ENCODE measurements at regions not wholly inside any gene's neighbourhood (a gene's known extent, or its start where the extent isn't known, plus 50 kb on each side); places are given as distances from the start of the nearest gene placed in this dataset.

DNA sequence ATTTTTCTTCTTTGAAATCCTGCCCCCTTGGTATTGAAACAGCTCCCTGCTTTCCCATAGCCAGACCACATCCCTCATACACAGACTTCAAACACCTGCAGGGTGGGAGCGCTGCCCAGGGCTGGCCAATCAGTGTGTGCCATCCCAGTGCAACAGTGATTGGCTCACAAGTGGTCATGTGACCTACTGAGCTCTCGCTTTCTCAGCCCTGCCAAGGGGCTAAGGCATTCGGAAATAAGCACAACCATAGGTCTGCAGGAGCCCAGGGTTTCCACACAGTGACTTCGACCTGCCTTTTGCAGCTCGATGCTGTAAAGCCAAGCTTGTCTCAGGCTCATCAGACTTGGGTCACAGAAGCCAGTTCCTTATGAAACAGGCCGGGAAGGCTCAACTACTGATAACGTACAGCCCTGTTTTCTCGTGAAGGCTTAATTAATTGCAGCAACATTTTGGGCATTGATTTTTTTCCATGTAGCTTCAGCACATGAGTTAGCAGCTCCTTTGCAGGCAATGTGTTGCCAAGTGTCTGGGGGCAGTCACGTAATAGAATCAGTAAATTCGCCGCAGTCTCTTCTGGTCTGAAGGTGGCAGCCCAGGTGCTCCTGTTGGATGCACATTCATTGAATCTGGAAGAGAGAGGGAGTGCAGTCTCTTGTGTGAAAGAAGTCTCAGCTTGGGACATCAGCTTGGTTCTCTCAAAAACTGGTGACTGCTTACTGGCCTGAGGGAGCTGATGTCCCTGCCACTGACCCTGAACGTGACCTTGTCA, 1091.8 kb downstream of the AACS start:
- intact Hi-C loops (cut with micrococcal nuclease): no loop called here
- no peak for DNase-seq
- no peak for ATAC-seq

DNA sequence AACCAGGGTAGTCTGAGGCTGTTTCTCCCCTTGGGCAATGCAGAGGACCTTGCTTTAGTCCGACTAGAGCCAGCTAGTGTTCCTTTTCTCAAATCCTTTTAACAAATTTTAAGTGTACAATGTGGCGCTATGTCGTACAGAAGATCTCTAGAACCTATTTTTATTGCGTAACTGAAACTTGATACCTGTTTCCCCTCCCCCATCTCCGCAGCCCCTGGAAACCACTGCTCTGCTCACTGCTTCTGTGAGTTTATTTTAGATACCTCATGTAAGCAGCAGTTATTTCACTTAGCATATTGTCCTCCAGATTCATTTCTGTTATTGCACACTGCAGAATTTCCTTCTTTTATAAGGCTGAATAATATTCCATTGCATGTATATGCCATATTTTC, 1092.3 kb downstream of the AACS start:
- no peak for ATAC-seq
- intact Hi-C loops (cut with micrococcal nuclease): no loop called here

DNA sequence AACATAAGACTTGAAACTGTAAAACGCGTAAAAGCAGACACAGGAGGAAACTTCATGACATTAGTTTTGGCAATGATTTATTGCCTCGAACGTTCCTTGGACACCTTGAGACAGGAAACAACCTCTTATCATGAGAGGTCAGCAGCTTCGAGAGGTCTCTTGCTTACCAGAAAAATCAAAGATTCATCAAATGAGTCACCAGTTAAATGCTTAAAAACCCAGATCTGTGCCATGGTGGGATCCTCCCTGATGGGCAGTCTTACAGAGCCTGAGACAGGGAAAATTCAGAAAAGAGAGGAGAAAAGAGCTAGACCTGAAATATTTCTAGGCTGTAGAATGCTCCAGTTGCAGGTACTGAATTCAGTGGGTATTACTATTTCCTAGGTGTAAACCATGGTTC, 1093.9 kb downstream of the AACS start:
- intact Hi-C loops (cut with micrococcal nuclease): no loop called here
- ATAC-seq (no peak), DNase-seq (no peak)

More for the DNA sequence above, 1092.3 kb downstream of the AACS start:
- no peak for DNase-seq

DNA sequence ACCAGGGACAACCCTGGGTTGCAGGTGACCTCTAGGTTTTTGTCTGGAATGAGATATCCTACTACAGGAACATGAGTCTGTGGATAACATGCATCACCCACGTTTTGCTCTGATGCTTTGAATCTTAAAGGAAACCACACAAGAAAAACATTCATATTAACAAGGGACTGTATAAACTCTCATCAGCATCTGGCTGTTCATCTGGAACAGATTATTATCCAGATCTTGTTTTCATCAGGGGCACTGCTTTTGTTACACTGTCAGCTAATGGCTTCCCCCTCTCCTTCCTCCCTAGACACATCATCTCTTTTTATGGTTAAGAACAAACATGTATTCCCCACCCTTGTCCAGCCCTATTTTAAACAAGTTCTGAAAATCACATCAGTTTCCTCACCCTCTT, 1095.7 kb downstream of the AACS start:
- no peak for ATAC-seq
- intact Hi-C loops (cut with micrococcal nuclease): no loop called here
- DNase-seq: no peak

DNA sequence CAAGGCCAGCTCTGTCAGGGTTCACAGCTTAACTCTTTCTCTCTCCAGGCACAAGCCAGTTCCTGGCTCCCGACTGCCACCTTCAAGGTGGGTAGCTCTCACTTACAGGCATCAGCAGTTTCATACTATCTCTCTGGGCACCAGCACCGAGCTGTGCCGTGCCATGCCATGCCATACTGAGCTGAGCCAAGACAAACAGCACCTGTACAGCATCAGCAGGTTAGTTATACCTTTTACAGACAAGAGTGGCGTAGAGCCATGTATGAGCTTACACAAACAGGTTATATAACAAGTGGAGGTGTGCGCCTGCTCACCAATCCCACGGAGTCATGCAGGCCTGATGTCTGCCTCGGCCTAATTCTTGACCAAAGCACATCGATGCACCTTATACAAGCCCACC, 1098.7 kb downstream of the AACS start:
- intact Hi-C loops (cut with micrococcal nuclease): no loop called here
- DNase-seq (no peak), ATAC-seq (no peak)

DNA sequence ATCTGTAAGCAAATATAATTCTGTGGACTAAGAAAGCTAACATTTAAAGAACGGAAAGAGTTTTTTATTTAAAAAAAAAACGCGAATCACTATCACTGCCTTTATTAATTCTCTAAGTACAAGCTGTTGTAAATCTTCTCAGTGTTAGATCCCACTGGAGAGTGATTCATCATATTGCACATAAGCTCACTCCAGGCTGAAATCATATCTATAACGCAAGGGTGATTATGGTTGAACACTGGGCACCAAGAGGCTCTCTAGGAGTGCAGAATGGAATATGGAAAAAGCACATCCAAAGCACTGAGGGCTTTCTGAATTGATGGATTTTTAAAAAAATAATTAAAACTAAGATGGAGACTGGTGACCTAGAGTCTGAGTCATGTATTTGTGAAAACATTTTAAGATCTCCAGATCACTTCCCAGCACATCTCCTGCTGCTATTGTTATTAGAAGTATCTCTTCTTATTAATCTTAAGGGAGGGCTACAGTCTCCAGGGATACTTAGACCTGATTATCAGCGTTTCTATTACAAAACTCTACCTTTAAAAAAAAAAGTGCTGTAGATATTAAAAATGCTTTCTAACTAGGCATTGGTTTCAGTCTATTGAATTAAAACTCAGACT, 1106.8 kb downstream of the AACS start:
- intact Hi-C loops (cut with micrococcal nuclease): no loop called here
- no peak for ATAC-seq
- DNase-seq: no peak

DNA sequence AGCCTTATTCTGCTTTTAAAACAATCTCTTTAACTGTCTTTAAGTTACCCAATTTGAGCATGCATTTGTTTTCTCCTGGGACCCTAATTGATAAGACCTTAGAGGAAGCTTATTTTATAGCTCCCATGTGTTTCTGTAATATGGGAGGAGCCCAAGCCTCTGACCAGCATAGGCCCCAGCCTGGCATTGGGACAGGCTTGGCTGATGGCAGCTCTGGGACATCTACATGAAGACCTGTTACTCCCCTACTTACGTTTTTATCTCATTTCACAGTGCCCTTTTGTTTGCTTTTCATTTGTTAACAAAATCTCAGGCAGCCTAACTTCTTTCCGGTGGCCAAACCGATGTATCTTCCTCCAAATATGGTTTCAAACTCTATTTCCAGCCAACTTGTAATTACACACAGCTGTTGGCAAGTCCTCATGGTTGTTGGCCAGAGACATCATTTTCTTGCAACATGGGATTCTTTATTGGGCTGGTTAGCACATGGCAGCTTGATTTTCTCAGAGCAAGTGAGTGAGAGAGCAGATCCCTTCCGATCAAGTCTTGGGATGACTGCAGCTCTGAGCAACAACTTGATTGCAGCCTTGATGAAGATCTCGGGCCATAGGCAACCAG, 1117.5 kb downstream of the AACS start:
- DNase-seq (peak; percentile 30), ATAC-seq (peak; percentile 38)
- intact Hi-C loops (cut with micrococcal nuclease): no loop called here

DNA sequence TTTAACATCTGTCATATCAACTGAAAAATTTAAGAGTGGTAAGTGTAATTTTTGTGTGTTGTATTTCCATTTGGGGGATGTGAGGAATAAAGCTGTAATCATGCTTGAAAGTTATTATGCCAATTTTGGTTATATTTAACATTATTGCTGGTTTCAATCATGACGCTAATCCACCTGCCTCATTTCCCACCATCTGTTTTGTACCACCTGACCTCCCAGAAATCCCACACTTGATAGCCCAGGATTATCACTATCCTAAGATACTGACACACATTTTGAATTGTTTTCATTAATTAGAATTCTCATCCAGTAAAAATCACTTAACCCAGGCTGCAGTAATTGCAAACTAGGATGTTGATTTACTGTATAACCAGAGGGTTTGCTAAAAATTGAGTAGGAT, 1119.8 kb downstream of the AACS start:
- intact Hi-C loops (cut with micrococcal nuclease): no loop called here
- ATAC-seq (no peak), DNase-seq (no peak)

DNA sequence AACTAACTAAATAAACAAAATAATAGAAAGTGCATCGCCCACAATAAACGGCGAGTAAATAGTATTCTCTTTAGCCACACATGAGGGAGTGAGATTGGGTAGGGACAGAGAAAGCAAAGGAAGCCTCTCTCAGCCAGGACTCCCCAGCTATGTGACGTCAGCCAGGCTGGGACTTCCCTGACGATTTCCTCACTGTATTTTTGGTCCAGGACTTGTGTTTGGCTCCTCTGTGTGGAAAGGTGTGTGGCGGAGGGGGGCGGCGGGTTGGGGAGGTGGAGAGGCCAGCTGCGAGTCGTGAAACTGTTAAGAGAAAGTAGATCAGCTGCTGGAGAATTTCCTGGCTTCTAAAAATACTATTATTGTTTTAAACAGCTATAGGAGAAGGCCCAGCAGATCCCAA, 1124.6 kb downstream of the AACS start:
- no peak for ATAC-seq
- DNase-seq: no peak
- intact Hi-C loops (cut with micrococcal nuclease): no loop called here

DNA sequence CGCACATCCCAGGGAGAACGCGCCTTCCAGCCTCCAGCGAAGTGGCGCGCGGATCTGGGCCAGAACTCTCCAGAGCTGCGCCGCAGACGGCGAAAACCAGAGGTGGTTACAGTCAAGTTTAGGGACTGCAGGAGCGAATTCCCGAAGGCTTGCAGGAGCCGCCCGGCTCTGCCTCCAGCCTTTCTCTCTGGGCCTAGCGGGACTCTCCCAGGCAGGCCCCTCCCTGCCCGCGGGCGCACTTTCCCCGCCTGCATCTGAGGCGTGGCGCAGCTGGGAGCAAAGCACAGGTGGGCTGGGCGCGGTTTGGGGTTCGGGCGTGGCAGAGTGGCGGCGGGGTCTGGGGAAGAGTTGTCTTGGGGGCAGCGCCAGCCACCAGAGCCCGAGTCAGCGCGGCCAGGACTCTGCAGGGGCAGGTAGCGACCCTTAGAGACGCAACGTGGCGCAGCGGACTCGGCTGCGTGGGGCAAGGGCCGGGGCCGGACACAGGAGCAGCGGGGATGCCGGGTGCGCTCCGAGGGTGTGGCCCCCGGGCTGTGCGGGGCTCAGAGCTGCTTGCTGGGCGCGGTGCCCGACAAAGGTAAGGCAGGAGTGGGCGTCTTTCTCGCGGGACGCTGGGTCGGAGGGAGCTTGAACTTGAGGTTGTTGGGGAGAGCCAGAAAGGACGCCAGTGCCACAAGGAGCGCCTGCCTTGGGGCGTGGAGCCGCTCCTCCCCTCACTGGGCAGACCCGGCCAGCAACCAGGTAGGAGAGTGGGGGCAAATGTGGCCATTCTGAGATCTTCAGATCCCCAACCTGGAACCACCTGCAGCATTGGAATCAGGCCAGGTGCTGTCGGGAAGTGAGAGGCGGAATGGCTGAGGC, 1126.0 kb downstream of the AACS start:
- ATAC-seq: no peak
- no peak for DNase-seq
- intact Hi-C loops (cut with micrococcal nuclease): no loop called here

DNA sequence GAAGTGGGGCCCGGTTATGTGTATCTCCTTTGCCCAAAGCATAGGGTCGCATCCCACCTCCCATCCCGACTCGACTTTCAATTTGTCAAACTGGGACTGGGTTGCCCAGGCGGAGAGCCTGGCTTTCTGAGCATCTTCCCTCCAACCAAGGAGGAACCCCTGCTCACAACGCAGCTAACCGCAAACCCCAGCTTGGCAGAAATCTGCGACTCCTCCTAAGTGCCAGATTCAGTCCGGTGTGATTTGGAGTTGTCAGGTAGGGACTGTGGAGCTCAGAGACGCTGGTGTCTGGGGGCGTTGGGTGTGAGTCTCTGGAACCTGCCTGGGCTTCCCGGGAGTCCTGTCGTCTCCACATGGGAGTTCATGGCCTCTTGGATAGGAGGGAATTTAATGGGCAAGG, 1126.7 kb downstream of the AACS start:
- intact Hi-C loops (cut with micrococcal nuclease): no loop called here
- DNase-seq: no peak
- ATAC-seq: no peak

DNA sequence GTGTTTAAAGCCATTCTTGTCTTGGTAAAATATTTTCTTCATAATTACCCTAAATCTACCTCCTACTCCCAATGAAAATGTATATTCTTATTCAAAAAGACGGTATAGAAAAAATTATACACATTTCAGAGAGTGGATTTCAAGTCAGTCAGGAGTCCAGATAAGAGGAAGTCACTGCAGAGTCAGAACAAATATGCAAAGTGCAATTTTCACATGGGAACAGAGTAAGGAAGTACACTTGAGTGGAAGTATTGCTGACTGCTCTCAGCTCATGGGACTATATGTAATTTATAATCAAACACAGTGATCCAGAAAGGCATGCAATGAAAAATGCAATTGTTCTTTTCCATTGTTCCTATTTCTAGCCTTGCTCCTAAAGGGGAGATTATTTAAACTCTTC, 1128.0 kb downstream of the AACS start:
- ATAC-seq (no peak), DNase-seq (no peak)
- intact Hi-C loops (cut with micrococcal nuclease): no loop called here

DNA sequence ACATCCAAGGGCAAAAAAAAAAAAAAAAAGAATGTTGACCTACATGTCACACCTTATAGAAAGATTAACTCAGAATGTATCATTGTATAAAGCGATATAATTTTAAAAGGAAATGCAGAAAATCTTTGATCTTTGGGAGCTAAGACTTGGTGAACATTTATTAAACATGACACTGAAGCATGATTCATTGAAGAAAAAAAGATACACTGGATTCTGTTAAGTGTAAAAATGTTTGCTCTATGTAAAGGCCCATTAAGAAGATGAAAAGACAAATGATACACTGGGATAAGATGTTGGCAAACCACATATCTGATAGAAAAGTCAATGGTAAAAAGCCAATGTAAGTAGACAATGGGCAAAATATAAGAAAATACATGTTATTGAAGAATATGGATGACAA, 1131.0 kb downstream of the AACS start:
- intact Hi-C loops (cut with micrococcal nuclease): no loop called here
- DNase-seq (no peak), ATAC-seq (no peak)

DNA sequence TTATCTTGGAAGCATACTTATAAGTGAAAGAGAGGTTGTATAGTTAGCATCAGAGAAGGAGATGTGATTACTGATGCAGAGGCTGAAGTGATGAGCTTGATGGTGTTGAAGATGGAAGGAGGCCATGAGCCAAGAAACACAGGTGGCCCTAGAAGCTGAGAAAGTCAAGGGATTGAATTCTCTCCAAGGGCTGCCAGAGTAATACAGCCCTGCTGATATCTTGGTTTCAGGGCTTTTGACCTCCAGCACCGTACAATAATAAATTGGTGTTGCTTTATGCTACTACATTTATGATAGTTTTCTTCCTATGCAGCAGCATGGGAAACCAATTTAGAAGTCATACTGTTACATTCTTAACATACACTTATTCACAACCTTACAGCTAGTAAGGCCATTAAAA, 1133.3 kb downstream of the AACS start:
- no peak for DNase-seq
- intact Hi-C loops (cut with micrococcal nuclease): no loop called here

DNA sequence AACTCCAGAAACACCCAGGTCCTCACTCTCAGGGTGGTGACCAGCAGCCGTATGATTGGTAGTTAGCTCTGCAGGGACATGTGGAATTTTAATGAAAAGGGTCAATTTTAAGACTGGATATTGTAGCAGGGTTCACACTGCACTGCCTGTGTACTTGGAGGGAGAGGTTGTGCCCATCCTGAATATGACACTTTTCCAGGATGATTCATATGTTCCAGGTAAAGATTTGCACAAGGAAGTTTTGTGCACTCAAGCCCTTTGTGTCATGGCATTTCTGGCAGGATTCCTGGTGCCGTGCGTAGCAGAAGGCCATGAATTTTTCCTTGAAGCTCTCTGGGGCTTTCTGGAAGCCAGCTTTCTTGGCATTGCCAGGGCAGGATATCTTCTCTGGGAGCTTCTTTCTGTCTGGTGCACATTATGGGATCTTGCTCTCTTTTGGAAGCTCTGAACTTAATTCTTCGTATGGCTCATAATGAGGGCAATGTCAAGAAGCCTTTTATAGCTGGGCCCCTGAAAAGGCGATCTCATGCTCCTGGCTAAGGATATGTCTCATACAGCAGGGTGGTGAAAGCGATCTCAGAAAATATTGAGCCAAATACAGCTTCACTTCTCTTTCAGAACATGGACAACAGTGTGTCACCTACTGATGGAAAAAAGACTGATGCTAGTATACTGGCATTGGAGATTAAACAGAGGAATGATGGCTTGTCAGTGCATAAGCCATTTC, 1133.9 kb downstream of the AACS start:
- DNase-seq: no peak
- no peak for ATAC-seq
- intact Hi-C loops (cut with micrococcal nuclease): no loop called here

More for the DNA sequence above, 1133.3 kb downstream of the AACS start:
- ATAC-seq: no peak

DNA sequence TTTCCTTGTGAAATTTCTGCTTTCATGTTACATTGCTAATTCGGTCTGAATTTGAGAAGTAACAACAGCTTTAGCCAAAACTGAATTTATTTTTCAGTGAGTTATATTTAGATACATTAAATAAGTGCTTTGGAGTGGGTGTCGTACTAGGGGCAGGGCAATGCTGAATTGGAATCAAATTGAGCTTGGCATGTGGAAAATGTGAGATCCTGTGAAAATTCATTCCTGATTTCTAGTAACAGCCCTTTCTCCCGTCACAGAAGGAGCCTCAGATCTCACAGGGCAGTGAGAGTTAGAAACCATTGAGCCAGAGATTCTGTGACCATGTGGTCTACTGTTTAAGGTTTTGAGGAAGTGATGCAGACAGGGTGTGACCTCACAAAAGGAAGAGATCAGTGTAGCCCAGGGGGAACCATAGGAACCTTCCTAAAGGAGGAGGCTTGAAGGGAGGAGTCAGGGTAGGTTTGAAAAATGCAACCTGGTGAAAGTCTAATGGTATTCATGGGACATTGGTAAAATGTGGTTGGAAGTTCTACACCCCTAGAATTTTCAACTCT, 1136.8 kb downstream of the AACS start:
- no peak for DNase-seq
- intact Hi-C loops (cut with micrococcal nuclease): no loop called here
- no peak for ATAC-seq

DNA sequence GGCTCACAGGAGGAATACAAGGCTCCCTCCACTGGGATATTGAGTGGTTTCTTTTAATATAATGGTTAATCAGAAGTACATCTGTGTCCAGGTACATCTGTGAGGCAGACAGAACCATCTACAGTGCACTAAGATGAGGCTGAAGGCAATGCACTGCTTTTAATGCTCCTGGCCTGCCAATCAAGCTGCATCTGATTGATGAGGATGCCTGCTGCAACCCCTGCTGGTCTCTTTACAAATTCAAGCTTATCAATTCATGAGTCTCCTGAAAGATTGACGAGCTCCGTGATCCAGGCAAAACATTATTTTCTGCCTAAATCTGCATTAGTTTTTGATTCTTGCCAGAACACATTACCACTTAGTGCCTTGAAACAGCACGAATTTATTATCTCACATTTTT, 1139.1 kb downstream of the AACS start:
- ATAC-seq: no peak
- intact Hi-C loops (cut with micrococcal nuclease): no loop called here
- no peak for DNase-seq

DNA sequence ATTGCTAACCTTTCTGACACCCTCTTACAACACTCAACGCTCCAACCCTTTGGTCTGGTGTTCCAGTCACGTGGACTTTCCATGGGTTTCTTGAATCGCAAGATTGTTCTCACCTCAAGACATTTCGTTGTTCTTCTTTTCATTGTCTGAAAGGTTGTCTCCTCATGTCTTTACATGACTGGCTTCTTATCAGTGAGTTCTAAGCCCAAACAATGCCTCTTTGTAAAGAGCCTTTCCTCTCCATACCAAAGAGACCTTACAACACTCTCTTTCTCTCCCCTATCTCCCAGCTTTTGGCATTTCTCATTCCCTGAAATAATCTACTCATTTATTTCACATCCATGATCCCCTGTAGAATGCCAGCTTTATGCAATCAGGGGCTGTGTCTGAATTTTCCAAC, 1144.8 kb downstream of the AACS start:
- no peak for ATAC-seq
- intact Hi-C loops (cut with micrococcal nuclease): no loop called here

DNA sequence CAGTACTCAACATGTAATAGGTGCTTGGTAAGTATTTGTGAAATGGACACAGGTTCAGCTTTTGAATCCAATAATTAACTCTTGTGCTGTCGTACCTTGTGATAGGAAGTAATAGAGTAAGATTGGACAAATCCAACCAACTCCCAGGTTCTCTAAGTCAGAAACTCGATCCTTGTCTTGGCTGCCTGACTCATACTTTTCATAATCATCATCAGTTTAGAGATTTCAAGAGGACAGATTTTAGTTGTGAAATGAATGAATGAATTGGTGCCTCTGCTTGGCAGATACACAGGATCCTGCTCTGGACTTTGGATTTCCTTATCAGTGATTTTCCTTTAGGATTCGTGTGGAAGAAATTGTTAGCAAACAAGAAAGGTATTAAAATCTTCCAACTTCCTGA, 1145.2 kb downstream of the AACS start:
- intact Hi-C loops (cut with micrococcal nuclease): no loop called here
- ATAC-seq: no peak
- DNase-seq: no peak

More for the DNA sequence above, 1144.8 kb downstream of the AACS start:
- DNase-seq: no peak
